NCI-H1048 (cell line): ENCODE measurements at regions not wholly inside any gene's neighbourhood (a gene's known extent, or its start where the extent isn't known, plus 50 kb on each side); places are given as distances from the start of the nearest gene placed in this dataset.

ENCODE experiments used
- DNase-seq: peaks from one replicate; lab custom pipeline; 2025; lab: John Stamatoyannopoulos, UW

- peak; percentile 34 for DNase-seq
Observed at GRCh38 chrX:39174772-39175417, 373.6 kb downstream of the MID1IP1 start.

GRCh38 chrX:39175418-39176057 is 374.3 kb downstream of the MID1IP1 start:
- DNase-seq, result no peak

- no peak for DNase-seq
Observed at GRCh38 chrX:39176105-39176504, 374.8 kb downstream of the MID1IP1 start.

GRCh38 chrX:39189431-39189830 is 388.2 kb downstream of the MID1IP1 start:
- DNase-seq, result no peak

GRCh38 chrX:39194673-39195072 is 393.4 kb downstream of the MID1IP1 start:
- DNase-seq, result no peak

GRCh38 chrX:39195156-39195555 is 393.9 kb downstream of the MID1IP1 start:
- DNase-seq, result no peak

- no peak for DNase-seq
Observed at GRCh38 chrX:39196192-39197102, 395.2 kb downstream of the MID1IP1 start.

- DNase-seq, result no peak
Observed at GRCh38 chrX:39199429-39199828, 398.2 kb downstream of the MID1IP1 start.

- no peak for DNase-seq
Observed at GRCh38 chrX:39201305-39201990, 400.2 kb downstream of the MID1IP1 start.

GRCh38 chrX:39202641-39203040 is 401.4 kb downstream of the MID1IP1 start:
- no peak for DNase-seq

GRCh38 chrX:39203427-39203826 is 402.2 kb downstream of the MID1IP1 start:
- DNase-seq, result no peak

GRCh38 chrX:39204353-39204752 is 403.1 kb downstream of the MID1IP1 start:
- DNase-seq, result no peak

- DNase-seq, result no peak
Observed at GRCh38 chrX:39204945-39205344, 403.7 kb downstream of the MID1IP1 start.

GRCh38 chrX:39205467-39205866 is 404.2 kb downstream of the MID1IP1 start:
- DNase-seq, result no peak

GRCh38 chrX:39206399-39207145 is 405.3 kb downstream of the MID1IP1 start:
- no peak for DNase-seq

GRCh38 chrX:39211501-39211900 is 410.2 kb downstream of the MID1IP1 start:
- no peak for DNase-seq

- no peak for DNase-seq
Observed at GRCh38 chrX:39212456-39212855, 411.2 kb downstream of the MID1IP1 start.

GRCh38 chrX:39214387-39215126 is 413.3 kb downstream of the MID1IP1 start:
- DNase-seq, result no peak

GRCh38 chrX:39220952-39221351 is 419.7 kb downstream of the MID1IP1 start:
- DNase-seq, result no peak

- DNase-seq, result no peak
Observed at GRCh38 chrX:39222346-39223113, 421.3 kb downstream of the MID1IP1 start.
